ENCODE measurements at regions not wholly inside any gene's neighbourhood (a gene's known extent, or its start where the extent isn't known, plus 50 kb on each side); places are given as distances from the start of the nearest gene placed in this dataset.

- TF ChIP-seq, protein P1, sequence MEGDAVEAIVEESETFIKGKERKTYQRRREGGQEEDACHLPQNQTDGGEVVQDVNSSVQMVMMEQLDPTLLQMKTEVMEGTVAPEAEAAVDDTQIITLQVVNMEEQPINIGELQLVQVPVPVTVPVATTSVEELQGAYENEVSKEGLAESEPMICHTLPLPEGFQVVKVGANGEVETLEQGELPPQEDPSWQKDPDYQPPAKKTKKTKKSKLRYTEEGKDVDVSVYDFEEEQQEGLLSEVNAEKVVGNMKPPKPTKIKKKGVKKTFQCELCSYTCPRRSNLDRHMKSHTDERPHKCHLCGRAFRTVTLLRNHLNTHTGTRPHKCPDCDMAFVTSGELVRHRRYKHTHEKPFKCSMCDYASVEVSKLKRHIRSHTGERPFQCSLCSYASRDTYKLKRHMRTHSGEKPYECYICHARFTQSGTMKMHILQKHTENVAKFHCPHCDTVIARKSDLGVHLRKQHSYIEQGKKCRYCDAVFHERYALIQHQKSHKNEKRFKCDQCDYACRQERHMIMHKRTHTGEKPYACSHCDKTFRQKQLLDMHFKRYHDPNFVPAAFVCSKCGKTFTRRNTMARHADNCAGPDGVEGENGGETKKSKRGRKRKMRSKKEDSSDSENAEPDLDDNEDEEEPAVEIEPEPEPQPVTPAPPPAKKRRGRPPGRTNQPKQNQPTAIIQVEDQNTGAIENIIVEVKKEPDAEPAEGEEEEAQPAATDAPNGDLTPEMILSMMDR (conservative IDR thresholded peaks at IDR 0.05; ENCODE audit: low read depth): no peak
- ChIA-PET CTCF (no interaction called here), POLR2A (ENCODE audit: low non-redundant PET) (no interaction called here)
- no peak for DNase-seq (ENCODE audit: low spot score)
- no peak overlapping the region for H3K27ac ChIP-seq
These were observed 142.3 kb downstream of the SOX1 start for GRCh38 chr13:112209266-112209665.

- CTCF ChIA-PET: no interaction called here
- no peak overlapping the region for H3K27ac ChIP-seq
- POLR2A ChIA-PET (ENCODE audit: low non-redundant PET): no interaction called here
- no peak for DNase-seq (ENCODE audit: low spot score)
- TF ChIP-seq, protein P1 (conservative IDR thresholded peaks at IDR 0.05; ENCODE audit: low read depth): no peak
These were observed 142.8 kb downstream of the SOX1 start for GRCh38 chr13:112209711-112210110.

DNA sequence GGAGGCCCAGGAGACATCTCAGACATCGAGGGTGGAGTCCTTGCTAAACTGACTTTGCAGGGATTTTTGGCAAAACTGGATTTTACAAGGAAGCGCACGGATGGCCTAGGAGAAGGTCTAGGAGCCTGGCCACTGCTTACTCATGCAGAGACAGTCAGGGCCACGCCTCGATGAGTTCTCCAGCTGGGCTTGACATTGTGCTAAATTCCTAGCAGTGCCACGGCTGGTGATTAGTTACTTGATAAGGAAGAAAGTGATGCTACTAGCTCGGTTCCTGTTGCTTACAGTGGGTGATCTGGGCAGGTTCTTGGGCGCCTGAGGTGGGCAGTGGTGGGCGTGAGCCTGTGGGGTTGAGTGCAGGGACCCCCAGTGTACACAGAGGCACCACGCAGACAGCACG lies 143.4 kb downstream of the SOX1 start:
- TF ChIP-seq, protein P1 (conservative IDR thresholded peaks at IDR 0.05; ENCODE audit: low read depth): no peak
- ChIA-PET CTCF (no interaction called here), POLR2A (ENCODE audit: low non-redundant PET) (no interaction called here)
- DNase-seq (ENCODE audit: low spot score): no peak
- H3K27ac ChIP-seq: no peak overlapping the region

DNA sequence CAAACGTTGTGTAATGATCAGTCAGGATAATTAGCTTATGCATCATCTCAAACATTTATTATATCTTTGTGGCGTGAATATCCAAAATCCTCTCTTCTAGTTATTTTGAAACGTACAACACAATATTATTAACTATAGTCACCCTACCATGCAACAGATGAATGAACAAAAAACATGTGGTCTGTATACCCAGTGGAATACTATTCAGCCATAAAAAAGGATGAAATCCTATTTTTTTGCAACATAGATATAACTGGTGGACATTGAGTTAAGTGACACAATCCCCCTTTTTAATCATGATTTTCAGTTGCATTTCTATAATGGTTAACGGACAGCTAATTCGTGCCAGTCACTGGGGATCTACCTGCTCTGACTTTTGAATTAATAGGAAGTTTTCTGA lies 145.6 kb downstream of the SOX1 start:
- DNase-seq (ENCODE audit: low spot score): no peak
- CTCF ChIA-PET: no interaction called here
- POLR2A ChIA-PET (ENCODE audit: low non-redundant PET): no interaction called here
- TF ChIP-seq, protein P1 (conservative IDR thresholded peaks at IDR 0.05; ENCODE audit: low read depth): no peak
- H3K27ac ChIP-seq: no peak overlapping the region

DNA sequence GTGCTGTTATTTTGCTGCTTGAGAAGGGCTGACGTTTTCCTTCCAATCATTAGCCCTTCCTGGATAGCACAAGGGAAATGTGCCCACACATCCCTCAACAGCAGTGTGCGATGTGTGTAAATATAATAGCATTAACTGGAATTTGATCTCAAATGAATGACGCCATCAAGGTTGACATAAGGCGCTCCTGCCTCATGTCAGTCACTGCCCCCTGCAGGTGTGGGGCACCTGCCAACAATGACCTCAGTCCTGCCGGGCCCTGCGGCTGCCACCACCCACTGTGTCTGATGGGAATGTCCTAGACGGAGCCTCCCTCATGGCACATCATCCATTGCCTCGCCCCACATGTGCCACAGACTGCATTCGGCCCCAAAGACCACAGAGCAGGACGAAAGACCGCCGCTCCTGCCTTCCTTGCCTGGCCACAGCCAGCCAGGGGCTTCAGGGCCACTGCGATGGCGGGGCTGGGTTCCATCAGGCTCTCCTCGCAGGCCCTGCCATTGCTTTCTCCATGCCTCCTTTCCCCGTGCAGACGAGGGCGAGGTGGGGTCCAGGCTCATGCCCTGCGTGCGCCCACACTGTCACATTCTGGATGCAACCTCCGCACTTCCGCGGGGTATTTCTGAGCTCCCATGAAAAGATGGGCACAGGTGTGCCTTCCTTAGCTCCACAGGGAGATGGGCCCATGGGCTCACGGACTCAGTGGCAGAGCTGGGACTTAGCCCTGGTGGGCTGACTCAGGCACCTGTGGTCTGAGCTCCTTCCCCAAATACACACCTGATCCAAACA lies 146.7 kb downstream of the SOX1 start:
- ChIA-PET CTCF (no interaction called here), POLR2A (ENCODE audit: low non-redundant PET) (no interaction called here)
- DNase-seq (ENCODE audit: low spot score): no peak
- TF ChIP-seq, protein P1 (conservative IDR thresholded peaks at IDR 0.05; ENCODE audit: low read depth): no peak
- H3K27ac ChIP-seq: no peak overlapping the region

DNA sequence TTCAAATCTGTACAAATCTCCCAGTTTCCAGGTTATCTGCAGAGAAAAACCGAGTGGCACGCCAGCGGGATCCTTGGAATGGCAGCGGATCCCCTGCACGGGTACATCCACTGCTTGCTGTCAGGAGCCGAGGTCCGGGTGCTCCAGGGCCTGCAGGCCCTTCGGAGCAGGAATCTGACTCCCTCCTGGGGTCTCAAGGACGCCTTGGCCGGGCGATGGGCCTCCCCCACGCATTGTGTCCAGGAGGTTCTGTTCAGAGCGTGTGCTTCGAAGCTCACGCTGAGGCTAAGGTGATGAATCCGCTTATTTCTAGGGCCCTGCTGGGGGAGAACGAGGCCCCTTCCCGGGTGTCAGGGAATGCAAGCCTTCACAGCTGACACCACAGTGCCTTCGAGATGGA lies 148.9 kb downstream of the SOX1 start:
- ChIA-PET POLR2A (ENCODE audit: low non-redundant PET) (no interaction called here), CTCF (no interaction called here)
- H3K27ac ChIP-seq: no peak overlapping the region

More for the DNA sequence above, 148.9 kb downstream of the SOX1 start:
- DNase-seq (ENCODE audit: low spot score): no peak
- TF ChIP-seq, protein P1 (conservative IDR thresholded peaks at IDR 0.05; ENCODE audit: low read depth): no peak

All from RWPE1 (cell line).